Pons (tissue), 1 donor: ENCODE measurements at regions not wholly inside any gene's neighbourhood (a gene's known extent, or its start where the extent isn't known, plus 50 kb on each side); places are given as distances from the start of the nearest gene placed in this dataset.
"Not testable (repeated sequence)": the region's sequence is repeated elsewhere in the genome, so short reads cannot be mapped to it uniquely, and the experiment has no call there.

Experiments
- DNase-seq: peaks from one replicate; pipeline ENCODE4 v3.0.0-alpha.2; 2016; ENCODE audit warnings: low spot score

- DNase-seq = not testable (repeated sequence)
These were observed 499.8 kb upstream of the IZUMO3 start for GRCh38 chr9:25045469-25045868.

DNA sequence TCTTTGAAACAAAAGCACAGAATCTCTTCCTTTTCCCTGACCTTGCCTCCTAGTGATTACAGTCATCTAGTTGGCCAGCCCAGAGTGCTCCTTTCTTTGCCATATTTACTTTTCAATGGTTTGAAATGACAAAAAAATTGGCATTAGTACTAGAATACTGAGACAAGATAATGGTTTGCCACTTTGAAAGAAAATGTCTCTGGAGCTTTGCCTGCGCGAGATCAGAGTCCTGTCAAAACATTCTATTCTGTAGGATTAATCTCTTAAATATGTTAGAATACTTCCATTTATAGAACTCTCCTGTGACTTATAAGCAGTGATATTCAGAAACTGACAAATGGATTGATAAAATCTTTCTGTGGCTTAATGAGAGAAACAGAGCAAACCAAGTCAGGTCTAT lies 484.0 kb upstream of the IZUMO3 start:
- DNase-seq = no peak

- DNase-seq = no peak
These were observed 480.0 kb upstream of the IZUMO3 start for GRCh38 chr9:25025686-25026085.

- no peak for DNase-seq
These were observed 479.5 kb upstream of the IZUMO3 start for GRCh38 chr9:25025156-25025555.

- DNase-seq = no peak
These were observed 472.1 kb upstream of the IZUMO3 start for GRCh38 chr9:25017779-25018178.

DNA sequence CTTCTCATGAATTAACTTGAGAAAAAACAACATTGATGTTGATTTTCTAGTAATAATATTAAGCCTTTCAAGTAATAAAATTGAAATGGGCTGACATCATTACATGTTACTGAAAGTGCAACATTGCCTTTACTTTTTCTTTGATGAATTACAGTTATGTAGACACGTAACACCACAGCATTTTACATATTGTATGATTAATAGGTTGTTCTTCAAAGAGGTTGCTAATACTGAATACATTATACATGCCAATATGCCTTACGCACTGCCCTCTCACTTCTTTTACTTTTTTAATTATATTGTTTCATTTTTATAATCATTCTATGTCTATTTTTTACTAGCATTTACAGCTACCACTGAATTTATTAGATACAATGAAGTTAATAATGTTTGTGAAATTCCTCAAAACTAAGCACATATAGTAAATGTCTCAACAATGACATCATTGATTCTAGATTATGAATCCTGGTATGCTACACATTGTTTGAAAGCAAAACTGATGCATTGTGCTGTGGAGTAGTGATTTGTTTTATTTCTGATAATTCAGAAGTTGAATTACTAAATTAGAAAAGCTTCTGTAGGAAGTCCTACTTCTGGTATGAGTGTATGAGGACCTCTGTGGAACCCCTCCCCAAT lies 464.4 kb upstream of the IZUMO3 start:
- no peak for DNase-seq

GRCh38 chr9:25003686-25004085 lies 458.0 kb upstream of the IZUMO3 start:
- DNase-seq = no peak

- DNase-seq = no peak
These were observed 440.6 kb upstream of the IZUMO3 start for GRCh38 chr9:24986331-24986730.

DNA sequence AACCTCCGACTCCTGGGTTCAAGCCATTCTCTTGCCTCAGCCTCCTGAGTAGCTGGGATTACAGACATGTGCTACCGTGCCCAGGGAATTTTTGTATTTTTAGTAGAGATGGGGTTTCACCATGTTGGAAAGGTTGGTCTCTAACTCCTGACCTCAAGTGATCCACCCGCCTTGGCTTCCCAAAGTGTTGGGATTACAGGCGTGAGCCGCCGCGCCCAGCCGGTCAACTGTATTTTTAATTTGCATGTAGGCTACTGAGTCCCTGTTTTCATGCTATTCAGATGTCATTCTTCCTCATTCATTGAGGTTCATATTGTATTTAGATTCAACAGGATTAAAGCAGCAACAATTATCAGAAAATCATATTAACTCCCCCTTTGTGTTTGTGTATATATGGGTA lies 425.1 kb upstream of the IZUMO3 start:
- not testable (repeated sequence) for DNase-seq

- no peak for DNase-seq
These were observed 416.1 kb upstream of the IZUMO3 start for GRCh38 chr9:24961762-24962161.

DNA sequence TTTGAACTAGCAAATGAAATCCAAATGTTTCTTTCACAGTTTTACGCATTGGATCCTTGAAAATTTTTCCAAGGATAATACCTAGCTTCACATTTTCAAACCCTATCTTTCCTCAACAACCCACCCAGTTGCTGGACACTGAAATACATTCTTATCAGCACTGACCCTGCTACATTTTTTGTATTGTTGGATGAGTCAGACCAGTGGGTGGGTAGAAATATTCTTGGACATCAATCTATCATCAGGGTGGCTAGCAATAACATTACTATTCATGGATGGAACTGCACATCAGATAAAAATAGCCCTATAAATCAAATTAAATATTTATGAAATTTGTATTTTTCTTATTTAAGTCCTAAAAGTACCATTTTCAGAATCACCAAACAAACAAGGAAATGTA lies 407.4 kb upstream of the IZUMO3 start:
- no peak for DNase-seq

GRCh38 chr9:24939109-24939850 lies 393.6 kb upstream of the IZUMO3 start:
- no peak for DNase-seq

- DNase-seq = no peak
These were observed 390.4 kb upstream of the IZUMO3 start for GRCh38 chr9:24936117-24936516.

GRCh38 chr9:24932785-24933184 lies 387.1 kb upstream of the IZUMO3 start:
- no peak for DNase-seq

DNA sequence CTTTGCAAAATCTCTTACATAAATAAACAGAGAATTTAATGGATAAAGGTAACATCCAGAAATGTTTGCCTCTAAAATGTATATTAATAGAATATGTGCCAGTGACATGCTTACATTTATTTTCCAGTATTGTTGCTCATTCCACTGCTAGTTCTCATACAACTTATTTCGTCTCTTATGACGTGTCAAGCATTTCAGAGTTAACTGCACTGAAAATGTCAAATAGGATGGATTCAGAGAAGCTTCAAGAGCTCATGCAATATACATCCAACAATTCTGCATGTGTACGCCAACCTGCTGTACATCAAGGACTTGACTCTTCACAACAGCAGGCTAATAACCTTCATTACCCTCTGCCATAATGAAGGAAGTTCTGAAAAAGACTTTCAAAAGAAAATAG lies 386.2 kb upstream of the IZUMO3 start:
- DNase-seq = no peak

GRCh38 chr9:24912767-24913166 lies 367.1 kb upstream of the IZUMO3 start:
- DNase-seq = no peak

GRCh38 chr9:24901319-24901718 lies 355.6 kb upstream of the IZUMO3 start:
- no peak for DNase-seq

GRCh38 chr9:24900179-24900578 lies 354.5 kb upstream of the IZUMO3 start:
- DNase-seq = no peak

DNA sequence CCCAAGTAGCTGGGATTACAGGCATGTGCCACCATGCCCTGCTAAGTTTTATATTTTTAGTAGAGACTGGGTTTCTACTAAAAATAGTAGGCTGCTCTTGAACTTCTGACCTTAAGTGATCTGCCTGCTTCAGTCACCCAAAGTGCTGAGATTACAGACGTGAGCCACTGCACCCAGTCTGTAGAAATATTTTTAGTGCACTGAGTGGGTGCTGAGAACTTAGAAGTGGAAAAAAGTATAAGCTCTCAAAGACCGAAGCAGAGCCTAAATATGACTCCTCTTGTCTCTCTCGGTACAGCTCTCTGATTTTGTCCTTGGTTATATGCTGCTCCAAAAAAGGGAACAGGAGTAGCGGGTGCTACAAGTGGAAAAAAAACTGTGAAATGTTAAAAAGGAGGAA lies 353.8 kb upstream of the IZUMO3 start:
- DNase-seq = no peak

- DNase-seq = no peak
These were observed 352.1 kb upstream of the IZUMO3 start for GRCh38 chr9:24897826-24898225.

GRCh38 chr9:24881361-24881760 lies 335.7 kb upstream of the IZUMO3 start:
- no peak for DNase-seq

DNA sequence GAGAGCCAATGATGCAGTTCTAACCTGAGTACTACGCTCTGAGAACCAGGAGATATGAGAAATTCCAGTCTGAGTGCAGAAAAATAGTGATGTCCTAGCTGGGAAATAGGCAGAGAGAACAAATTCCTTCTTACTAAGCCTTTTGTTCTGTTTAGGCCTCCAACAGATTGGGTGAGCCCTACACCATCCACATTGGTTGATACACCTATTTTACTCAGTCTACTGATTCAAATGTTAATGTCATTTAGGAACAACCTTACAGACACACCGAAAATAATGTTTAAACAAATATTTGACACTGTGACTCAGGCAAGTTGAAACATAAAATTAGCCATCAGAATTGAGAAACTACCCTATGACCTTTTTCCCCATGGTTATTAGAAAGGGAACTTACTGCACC lies 333.9 kb upstream of the IZUMO3 start:
- no peak for DNase-seq

- not testable (repeated sequence) for DNase-seq
These were observed 310.9 kb upstream of the IZUMO3 start for GRCh38 chr9:24856601-24857000.
